HUES48 (cell line): ENCODE measurements at regions not wholly inside any gene's neighbourhood (a gene's known extent, or its start where the extent isn't known, plus 50 kb on each side); places are given as distances from the start of the nearest gene placed in this dataset.

Experiments
- H3K27ac ChIP-seq: one replicate; pipeline ENCODE4 v1.7.0; 2013; ENCODE audit warnings: low read depth, low read length, inconsistent platforms
- H3K27me3 ChIP-seq: 2 replicates; pipeline ENCODE4 v1.6.1; 2013; ENCODE audit warnings: mild to moderate bottlenecking, low read length; ENCODE audit not compliant: control insufficient read depth, insufficient read depth
- H3K36me3 ChIP-seq: 2 replicates; pipeline ENCODE4 v1.6.1; 2013; ENCODE audit warnings: low read length; ENCODE audit not compliant: control insufficient read depth, insufficient read depth
- H3K4me1 ChIP-seq: 2 replicates; pipeline ENCODE4 v1.6.1; 2013; ENCODE audit warnings: mild to moderate bottlenecking, low read length; ENCODE audit not compliant: control insufficient read depth, insufficient read depth
- H3K4me3 ChIP-seq: 2 replicates; pipeline ENCODE4 v1.5.1; 2013; ENCODE audit warnings: mild to moderate bottlenecking, low read depth, low read length
- H3K9ac ChIP-seq: 2 replicates; pipeline ENCODE4 v1.6.1; 2013; ENCODE audit warnings: mild to moderate bottlenecking, low read depth, low read length, moderate library complexity
- H3K9me3 ChIP-seq: 2 replicates; pipeline ENCODE4 v1.6.1; 2013; ENCODE audit warnings: low read length; ENCODE audit not compliant: control insufficient read depth, insufficient read depth

GRCh38 chr5:56685503-56686217, 129.7 kb upstream of the MAP3K1 start:
- Histone ChIP-seq H3K4me1 (peaks cover 6% of the 10 kb centered on the region; the same call in 1 of the 2 replicates), H3K9me3 (no peaks in the 10 kb centered on the region), H3K4me3 (no peak overlapping the region), H3K9ac (no peak overlapping the region), H3K27ac (no peak overlapping the region), H3K36me3 (no peaks in the 10 kb centered on the region), H3K27me3 (no peaks in the 10 kb centered on the region)

- no peaks in the 10 kb centered on the region for H3K9me3 ChIP-seq
- no peaks in the 10 kb centered on the region for H3K27me3 ChIP-seq
- H3K4me3 ChIP-seq = no peak overlapping the region
- peaks cover 6% of the 10 kb centered on the region; the same call in 1 of the 2 replicates for H3K4me1 ChIP-seq
- no peak overlapping the region for H3K27ac ChIP-seq
- H3K9ac ChIP-seq = no peak overlapping the region
- no peaks in the 10 kb centered on the region for H3K36me3 ChIP-seq
These were observed 131.2 kb upstream of the MAP3K1 start for GRCh38 chr5:56684159-56684558.

GRCh38 chr5:56683733-56684132, 131.6 kb upstream of the MAP3K1 start:
- Histone ChIP-seq H3K9ac (no peak overlapping the region), H3K4me3 (no peak overlapping the region), H3K27ac (no peak overlapping the region), H3K4me1 (peaks cover 6% of the 10 kb centered on the region; the same call in 1 of the 2 replicates), H3K9me3 (no peaks in the 10 kb centered on the region), H3K27me3 (no peaks in the 10 kb centered on the region), H3K36me3 (no peaks in the 10 kb centered on the region)

- H3K27ac ChIP-seq = no peak overlapping the region
- H3K9me3 ChIP-seq = no peaks in the 10 kb centered on the region
- H3K9ac ChIP-seq = no peak overlapping the region
- H3K27me3 ChIP-seq = no peaks in the 10 kb centered on the region
- no peaks in the 10 kb centered on the region for H3K36me3 ChIP-seq
- H3K4me3 ChIP-seq = no peak overlapping the region
- peaks cover 6% of the 10 kb centered on the region; the same call in 1 of the 2 replicates for H3K4me1 ChIP-seq
These were observed 132.1 kb upstream of the MAP3K1 start for GRCh38 chr5:56683281-56683680.

- Histone ChIP-seq H3K27me3 (no peaks in the 10 kb centered on the region), H3K4me1 (no peaks in the 10 kb centered on the region; the same call in 1 of the 2 replicates), H3K9ac (no peak overlapping the region), H3K4me3 (no peak overlapping the region), H3K9me3 (no peaks in the 10 kb centered on the region), H3K36me3 (no peaks in the 10 kb centered on the region), H3K27ac (no peak overlapping the region)
These were observed 134.0 kb upstream of the MAP3K1 start for GRCh38 chr5:56681346-56681745.

GRCh38 chr5:56680731-56681130, 134.6 kb upstream of the MAP3K1 start:
- H3K36me3 ChIP-seq = no peaks in the 10 kb centered on the region
- no peaks in the 10 kb centered on the region for H3K9me3 ChIP-seq
- no peak overlapping the region for H3K9ac ChIP-seq
- H3K27ac ChIP-seq = no peak overlapping the region
- H3K4me3 ChIP-seq = no peak overlapping the region
- H3K4me1 ChIP-seq = no peaks in the 10 kb centered on the region; the same call in 1 of the 2 replicates
- no peaks in the 10 kb centered on the region for H3K27me3 ChIP-seq

- peaks cover 5% of the 10 kb centered on the region; the same call in 1 of the 2 replicates for H3K27me3 ChIP-seq
- no peak overlapping the region for H3K27ac ChIP-seq
- no peak overlapping the region for H3K9ac ChIP-seq
- no peaks in the 10 kb centered on the region for H3K4me1 ChIP-seq
- H3K4me3 ChIP-seq = no peak overlapping the region
- H3K9me3 ChIP-seq = no peaks in the 10 kb centered on the region
- H3K36me3 ChIP-seq = no peaks in the 10 kb centered on the region
These were observed 137.6 kb upstream of the MAP3K1 start for GRCh38 chr5:56677690-56678305.

GRCh38 chr5:56676091-56676768, 139.1 kb upstream of the MAP3K1 start:
- Histone ChIP-seq H3K4me3 (no peak overlapping the region), H3K9ac (no peak overlapping the region), H3K4me1 (peaks cover 8% of the 10 kb centered on the region), H3K36me3 (no peaks in the 10 kb centered on the region), H3K9me3 (no peaks in the 10 kb centered on the region), H3K27me3 (peaks cover 5% of the 10 kb centered on the region), H3K27ac (no peak overlapping the region)

GRCh38 chr5:56674441-56674840, 140.9 kb upstream of the MAP3K1 start:
- Histone ChIP-seq H3K27ac (no peak overlapping the region), H3K36me3 (no peaks in the 10 kb centered on the region), H3K9me3 (no peaks in the 10 kb centered on the region), H3K27me3 (peaks cover 10% of the 10 kb centered on the region), H3K4me1 (peaks cover 26% of the 10 kb centered on the region), H3K9ac (no peak overlapping the region), H3K4me3 (no peak overlapping the region)

- Histone ChIP-seq H3K27ac (no peak overlapping the region), H3K9me3 (no peaks in the 10 kb centered on the region), H3K4me1 (peaks cover 32% of the 10 kb centered on the region)
These were observed 142.2 kb upstream of the MAP3K1 start for GRCh38 chr5:56673171-56673570.

GRCh38 chr5:56671571-56671970, 143.8 kb upstream of the MAP3K1 start:
- H3K4me1 ChIP-seq = peaks cover 32% of the 10 kb centered on the region
- H3K9ac ChIP-seq = no peak overlapping the region

More at GRCh38 chr5:56673171-56673570, 142.2 kb upstream of the MAP3K1 start:
- Histone ChIP-seq H3K9ac (no peak overlapping the region), H3K36me3 (no peaks in the 10 kb centered on the region), H3K4me3 (no peak overlapping the region), H3K27me3 (peaks cover 10% of the 10 kb centered on the region)

More at GRCh38 chr5:56671571-56671970, 143.8 kb upstream of the MAP3K1 start:
- Histone ChIP-seq H3K36me3 (no peaks in the 10 kb centered on the region), H3K27me3 (peaks cover 10% of the 10 kb centered on the region), H3K27ac (peak overlapping the region; percentile 7), H3K9me3 (no peaks in the 10 kb centered on the region), H3K4me3 (no peak overlapping the region)
